Type B pancreatic cell (in vitro differentiated cells): ENCODE measurements at regions not wholly inside any gene's neighbourhood (a gene's known extent, or its start where the extent isn't known, plus 50 kb on each side); places are given as distances from the start of the nearest gene placed in this dataset.
"Not testable (repeated sequence)": the region's sequence is repeated elsewhere in the genome, so short reads cannot be mapped to it uniquely, and the experiment has no call there.

ENCODE experiments used
- DNase-seq: peaks from one replicate; pipeline ENCODE4 v3.0.0; 2021; ENCODE audit warnings: mixed read lengths; ENCODE audit not compliant: unreplicated experiment; ENCODE audit errors: extremely low spot score
- H3K27ac Mint-ChIP-seq: 2 replicates; pipeline ENCODE4 v1.8.0; 2021; ENCODE audit warnings: mild to moderate bottlenecking, mixed read lengths
- H3K27me3 Mint-ChIP-seq: 2 replicates; pipeline ENCODE4 v1.8.0; 2021; ENCODE audit warnings: mixed read lengths
- H3K36me3 Mint-ChIP-seq: 2 replicates; pipeline ENCODE4 v1.8.0; 2021; ENCODE audit warnings: mixed read lengths
- H3K4me1 Mint-ChIP-seq: one replicate; pipeline ENCODE4 v1.8.0; 2021; ENCODE audit warnings: mixed read lengths; ENCODE audit not compliant: unreplicated experiment
- H3K4me3 Mint-ChIP-seq: 2 replicates; pipeline ENCODE4 v1.8.0; 2021; ENCODE audit warnings: mild to moderate bottlenecking, mixed read lengths
- H3K9me3 Mint-ChIP-seq: 2 replicates; pipeline ENCODE4 v1.8.0; 2021; ENCODE audit warnings: mixed read lengths
- CTCF ChIP-seq: fragments of 200-600 bp; sonication (generic); conservative IDR thresholded peaks from 2 replicates; pipeline ENCODE4 v1.5.0; 2021; ENCODE audit warnings: antibody characterized with exemption, mild to moderate bottlenecking

GRCh38 chr4:115501656-115502055, 388.2 kb upstream of the NDST4 start:
- Mint-ChIP-seq H3K36me3 (no peaks in the 10 kb centered on the region), H3K4me1 (no peaks in the 10 kb centered on the region), H3K4me3 (no peak overlapping the region)

DNA sequence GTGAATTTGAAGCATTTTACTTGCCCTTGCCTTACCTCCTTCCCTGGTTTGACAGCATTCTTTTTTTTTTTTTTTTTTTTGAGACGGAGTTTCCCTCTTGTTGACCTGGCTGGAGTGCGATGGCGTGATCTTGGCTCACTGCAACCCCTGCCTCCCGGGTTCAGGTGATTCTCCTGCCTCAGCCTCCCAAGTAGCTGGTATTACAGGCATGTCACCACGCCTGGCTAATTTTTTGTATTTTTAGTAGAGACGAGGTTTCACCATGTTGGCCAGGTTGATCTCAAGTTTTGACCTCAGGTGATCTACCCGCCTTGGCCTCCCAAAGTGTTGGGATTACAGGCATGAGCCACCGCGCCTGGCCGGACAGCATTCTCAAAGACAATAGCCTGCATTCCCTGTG, 380.4 kb upstream of the NDST4 start:
- H3K27ac Mint-ChIP-seq, H3K36me3 Mint-ChIP-seq, H3K9me3 Mint-ChIP-seq, H3K4me1 Mint-ChIP-seq, H3K4me3 Mint-ChIP-seq, H3K27me3 Mint-ChIP-seq, DNase-seq: not testable (repeated sequence)

More at GRCh38 chr4:115501656-115502055, 388.2 kb upstream of the NDST4 start:
- H3K27me3 Mint-ChIP-seq = no peaks in the 10 kb centered on the region
- no peak for DNase-seq
- no peak for TF ChIP-seq CTCF
- H3K27ac Mint-ChIP-seq = no peak overlapping the region
- H3K9me3 Mint-ChIP-seq = no peaks in the 10 kb centered on the region

- no peak for DNase-seq
- no peak overlapping the region for H3K4me3 Mint-ChIP-seq
- no peak for TF ChIP-seq CTCF
- H3K4me1 Mint-ChIP-seq = no peaks in the 10 kb centered on the region
- no peaks in the 10 kb centered on the region for H3K9me3 Mint-ChIP-seq
- no peak overlapping the region for H3K27ac Mint-ChIP-seq
- H3K36me3 Mint-ChIP-seq = no peaks in the 10 kb centered on the region
- no peaks in the 10 kb centered on the region for H3K27me3 Mint-ChIP-seq
Observed at GRCh38 chr4:115491686-115492085, 378.3 kb upstream of the NDST4 start.

DNA sequence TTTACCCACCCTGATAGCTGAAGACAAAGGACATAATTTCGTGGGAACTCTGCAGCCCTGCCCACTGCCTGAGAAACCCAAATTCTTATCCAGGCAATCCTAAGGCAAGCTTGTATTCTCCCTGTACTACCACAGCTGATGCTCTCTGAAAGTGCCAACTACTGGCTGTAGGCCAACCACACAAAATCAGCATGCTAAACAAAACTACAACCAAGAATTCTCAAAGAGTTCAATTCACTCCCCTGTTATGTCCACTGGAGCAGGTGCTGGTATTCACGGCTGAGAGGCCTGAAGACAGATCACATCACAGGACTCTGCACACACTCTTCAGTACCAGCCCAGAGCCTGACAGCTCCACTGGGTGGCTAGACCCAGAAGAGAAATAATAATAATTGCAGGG, 375.9 kb upstream of the NDST4 start:
- no peak overlapping the region for H3K4me3 Mint-ChIP-seq
- no peaks in the 10 kb centered on the region for H3K4me1 Mint-ChIP-seq
- H3K27me3 Mint-ChIP-seq = no peaks in the 10 kb centered on the region
- no peak for DNase-seq
- no peak overlapping the region for H3K27ac Mint-ChIP-seq
- no peaks in the 10 kb centered on the region for H3K36me3 Mint-ChIP-seq
- no peak for TF ChIP-seq CTCF
- H3K9me3 Mint-ChIP-seq = no peaks in the 10 kb centered on the region

DNA sequence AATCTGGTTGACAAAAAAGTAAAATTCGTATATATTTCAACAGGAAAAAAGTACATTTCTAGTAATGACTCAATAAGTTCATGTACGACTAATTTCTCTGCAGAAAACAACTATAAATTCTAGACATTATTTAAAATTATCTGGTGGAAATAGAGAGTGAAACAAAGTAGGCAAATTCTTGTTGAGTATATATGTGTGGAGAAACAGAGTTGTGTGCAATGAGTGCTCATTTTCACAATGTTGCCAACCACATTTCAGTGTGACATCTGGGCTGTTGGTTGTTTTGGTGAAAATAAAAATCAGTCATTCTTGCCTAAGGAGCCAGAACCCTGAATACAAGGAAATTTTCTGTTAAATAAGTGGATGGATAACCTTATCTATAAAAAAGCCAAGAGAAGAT, 372.0 kb upstream of the NDST4 start:
- no peak overlapping the region for H3K4me3 Mint-ChIP-seq
- H3K27ac Mint-ChIP-seq = no peak overlapping the region
- H3K36me3 Mint-ChIP-seq = no peaks in the 10 kb centered on the region
- H3K9me3 Mint-ChIP-seq = no peaks in the 10 kb centered on the region
- DNase-seq = no peak
- H3K27me3 Mint-ChIP-seq = no peaks in the 10 kb centered on the region
- no peak for TF ChIP-seq CTCF
- H3K4me1 Mint-ChIP-seq = no peaks in the 10 kb centered on the region

DNA sequence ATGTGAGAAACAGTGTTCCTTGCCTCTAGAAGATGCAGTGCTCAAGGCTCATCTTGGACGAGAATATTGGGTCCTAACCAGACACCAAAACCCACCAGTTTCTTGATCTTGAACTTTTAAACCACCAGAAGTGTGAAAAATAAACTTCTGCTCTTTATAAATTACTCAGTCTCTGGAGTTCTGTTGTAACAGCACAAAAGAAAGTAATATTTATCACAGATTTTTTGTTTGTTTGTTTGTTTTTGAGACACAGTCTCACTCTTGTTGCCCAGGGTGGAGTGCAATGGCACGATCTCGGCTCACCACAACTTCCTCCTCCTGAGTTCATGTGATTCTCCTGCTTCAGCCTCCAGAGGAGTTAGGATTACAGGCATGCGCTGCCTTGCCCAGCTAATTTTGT, 371.1 kb upstream of the NDST4 start:
- Mint-ChIP-seq H3K4me3 (no peak overlapping the region), H3K9me3 (no peaks in the 10 kb centered on the region), H3K36me3 (no peaks in the 10 kb centered on the region), H3K4me1 (no peaks in the 10 kb centered on the region), H3K27ac (no peak overlapping the region), H3K27me3 (no peaks in the 10 kb centered on the region)
- no peak for DNase-seq
- no peak for TF ChIP-seq CTCF
